GM18520 (cell line): ENCODE measurements at regions not wholly inside any gene's neighbourhood (a gene's known extent, or its start where the extent isn't known, plus 50 kb on each side); places are given as distances from the start of the nearest gene placed in this dataset.

ENCODE experiments used
- ATAC-seq: cut with Tn5 transposase; IDR thresholded peaks from one replicate; pipeline ENCODE4 v1.9.1; 2021; ENCODE audit not compliant: unreplicated experiment

DNA sequence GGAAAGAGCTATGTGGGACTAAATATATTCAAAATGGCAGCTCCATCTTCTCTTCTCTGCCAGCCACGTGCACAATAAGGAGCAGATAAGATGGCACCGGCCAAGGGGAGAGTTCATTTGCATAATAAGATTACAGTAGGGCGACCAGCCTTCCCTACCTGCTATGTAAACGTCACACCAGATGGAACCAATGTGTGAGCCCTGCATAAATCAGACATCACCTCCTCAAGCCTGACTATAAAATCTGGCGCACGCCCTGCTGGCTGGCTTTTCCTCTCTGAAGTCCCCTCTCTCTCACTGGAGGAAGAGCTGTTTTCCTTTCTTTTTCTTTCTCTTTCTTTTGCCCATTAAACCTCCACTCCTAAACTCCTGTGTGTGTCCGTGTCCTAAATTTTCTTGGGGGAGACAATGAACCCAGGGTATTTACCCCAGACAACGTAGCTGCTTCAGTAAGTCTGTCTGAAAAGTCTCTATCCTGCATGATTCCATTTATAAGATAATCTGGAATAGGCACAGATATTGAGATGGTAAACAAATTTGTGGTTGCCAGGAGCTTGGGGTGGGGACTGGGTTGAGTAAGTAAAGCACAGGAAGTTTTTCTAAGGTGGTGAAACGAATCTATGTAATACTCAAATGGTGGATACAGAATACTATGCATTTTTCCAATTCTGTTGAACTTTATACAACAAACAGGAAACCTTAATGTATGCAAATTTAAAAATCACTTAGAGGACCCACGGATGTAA lies 670.0 kb upstream of the KIRREL3 start:
- no peak for ATAC-seq

- no peak for ATAC-seq
Measured at GRCh38 chr11:127656116-127656836, 655.7 kb upstream of the KIRREL3 start.

DNA sequence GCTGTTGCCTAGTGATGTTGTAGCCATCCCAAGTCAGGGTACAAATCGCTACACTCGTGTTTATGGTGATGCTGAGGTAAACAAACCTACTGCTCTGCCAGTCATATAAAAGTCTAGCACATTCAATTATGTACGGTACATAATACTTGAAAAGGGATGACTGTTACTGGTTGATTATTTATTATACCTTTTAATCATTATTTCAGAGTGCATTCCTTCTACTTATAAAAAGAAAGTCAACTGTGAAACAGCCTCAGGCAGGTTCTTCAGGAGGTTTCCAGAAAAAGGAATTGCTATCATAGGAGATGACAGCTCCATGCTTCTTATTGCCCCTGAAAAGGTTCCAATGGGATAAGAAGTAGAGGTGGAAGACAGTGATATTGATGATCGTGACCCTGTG lies 652.5 kb upstream of the KIRREL3 start:
- ATAC-seq = no peak

DNA sequence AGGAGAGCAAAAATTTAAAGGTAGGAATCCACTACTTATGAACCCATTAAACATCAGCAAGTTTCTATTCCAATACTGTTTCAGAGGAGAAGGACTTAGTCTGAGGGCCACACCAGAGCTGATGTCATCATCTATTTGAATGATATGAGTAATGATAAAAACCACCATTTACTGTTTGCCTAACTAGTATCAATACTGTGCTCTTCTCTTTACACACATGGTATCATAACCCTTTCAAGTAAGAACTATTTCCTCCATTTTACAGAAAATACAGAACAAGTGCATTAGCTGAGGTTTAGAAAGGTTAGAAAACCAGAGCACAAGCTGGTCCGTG lies 651.3 kb upstream of the KIRREL3 start:
- no peak for ATAC-seq

GRCh38 chr11:127651175-127651887 lies 650.8 kb upstream of the KIRREL3 start:
- ATAC-seq = no peak

DNA sequence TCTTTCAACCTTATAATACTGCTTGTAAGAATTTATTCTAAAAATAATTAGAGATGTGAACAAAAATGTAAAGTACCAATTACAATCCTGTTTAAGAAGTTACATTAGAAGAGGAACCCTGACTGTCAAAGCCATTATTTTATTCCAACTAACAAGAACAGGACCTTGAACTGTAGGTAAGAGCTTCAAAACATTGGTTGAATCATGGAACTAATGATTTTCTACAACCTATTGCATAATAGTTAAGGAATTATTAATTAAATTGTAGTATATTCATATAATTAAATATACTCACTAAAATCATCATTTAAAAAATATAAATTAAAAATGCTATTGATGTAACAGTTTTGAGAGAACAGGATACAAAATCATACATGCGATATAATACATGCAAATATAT lies 649.4 kb upstream of the KIRREL3 start:
- no peak for ATAC-seq

- ATAC-seq = no peak
Measured at GRCh38 chr11:127649071-127649470, 648.5 kb upstream of the KIRREL3 start.

DNA sequence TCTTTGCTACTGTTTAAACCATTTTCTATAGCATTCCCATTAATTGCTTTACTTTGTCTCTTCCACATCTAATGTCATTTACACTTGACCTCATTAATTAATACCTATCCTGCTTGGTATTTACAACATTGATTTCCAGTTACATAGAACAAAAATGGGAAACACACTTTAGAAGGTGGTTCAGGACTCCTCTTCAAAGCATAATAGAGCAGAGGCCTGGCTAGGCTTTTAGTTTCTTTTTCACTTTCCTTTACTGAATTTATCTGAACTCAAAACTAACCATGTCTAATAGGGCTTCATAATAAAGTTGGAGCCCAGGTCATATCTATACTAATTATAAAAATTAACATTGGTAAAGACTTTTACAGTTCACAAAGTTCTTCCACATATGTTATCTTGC lies 648.0 kb upstream of the KIRREL3 start:
- ATAC-seq = no peak

DNA sequence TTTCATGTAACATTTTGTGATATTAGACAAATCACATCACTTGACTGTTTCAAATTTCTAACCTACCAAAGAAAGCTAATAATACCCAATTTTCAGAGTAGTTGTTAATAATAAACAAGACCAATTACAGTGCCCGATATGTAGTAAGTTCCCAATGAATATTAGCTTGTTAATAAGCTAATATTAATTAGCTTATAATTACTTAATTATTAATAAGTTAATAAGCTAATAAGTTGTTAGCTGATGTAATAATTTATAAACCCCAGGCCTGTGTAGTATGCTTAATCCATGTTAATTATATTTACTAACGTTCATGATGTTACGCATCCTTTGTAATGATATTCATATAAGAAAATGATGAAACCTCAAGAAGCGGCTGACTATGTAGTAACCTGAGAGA lies 643.8 kb upstream of the KIRREL3 start:
- no peak for ATAC-seq

- ATAC-seq = no peak
Measured at GRCh38 chr11:127643268-127644058, 642.9 kb upstream of the KIRREL3 start.

DNA sequence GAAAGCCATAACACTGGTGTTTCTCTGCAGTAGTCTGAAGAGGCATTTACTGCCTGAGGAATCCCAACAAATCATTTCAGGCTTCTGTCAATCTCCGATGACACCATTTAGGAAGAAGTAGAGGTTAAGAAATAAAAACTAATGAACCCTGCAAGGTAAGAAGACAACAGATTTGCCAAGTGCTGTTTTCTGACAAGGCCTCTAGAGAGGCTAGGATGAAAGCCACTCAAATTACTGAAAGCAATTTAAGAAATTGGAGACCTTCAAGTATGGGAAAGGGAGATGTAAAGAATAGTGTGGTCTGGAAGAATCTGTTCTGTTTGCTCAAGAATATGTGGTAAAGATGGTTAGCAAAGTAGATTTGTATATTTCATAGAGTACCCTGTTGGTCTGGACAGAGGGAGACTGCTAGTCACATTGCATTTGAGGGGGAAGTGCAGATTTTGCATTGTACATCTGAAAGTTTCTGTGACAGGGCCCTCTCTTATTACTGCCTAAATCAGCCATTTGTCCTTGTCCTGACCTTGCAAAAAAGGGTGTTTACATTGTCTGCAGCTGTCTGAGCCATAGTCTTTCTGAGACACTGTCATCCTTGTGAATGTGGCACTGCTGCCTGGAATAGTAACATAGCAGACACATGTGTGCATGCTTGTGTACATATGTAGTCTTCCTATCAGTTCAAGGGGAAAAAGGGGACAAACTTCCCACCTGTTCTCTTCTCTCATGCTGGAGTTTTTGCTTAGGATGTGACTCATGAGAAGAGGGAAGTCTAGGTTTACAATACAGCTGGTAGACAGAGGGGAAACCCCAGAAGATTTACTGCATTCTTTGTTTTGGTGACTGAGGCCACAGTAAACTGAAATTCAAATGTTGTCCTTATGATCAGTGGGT lies 640.2 kb upstream of the KIRREL3 start:
- ATAC-seq = no peak

GRCh38 chr11:127639916-127640315 lies 639.3 kb upstream of the KIRREL3 start:
- no peak for ATAC-seq

DNA sequence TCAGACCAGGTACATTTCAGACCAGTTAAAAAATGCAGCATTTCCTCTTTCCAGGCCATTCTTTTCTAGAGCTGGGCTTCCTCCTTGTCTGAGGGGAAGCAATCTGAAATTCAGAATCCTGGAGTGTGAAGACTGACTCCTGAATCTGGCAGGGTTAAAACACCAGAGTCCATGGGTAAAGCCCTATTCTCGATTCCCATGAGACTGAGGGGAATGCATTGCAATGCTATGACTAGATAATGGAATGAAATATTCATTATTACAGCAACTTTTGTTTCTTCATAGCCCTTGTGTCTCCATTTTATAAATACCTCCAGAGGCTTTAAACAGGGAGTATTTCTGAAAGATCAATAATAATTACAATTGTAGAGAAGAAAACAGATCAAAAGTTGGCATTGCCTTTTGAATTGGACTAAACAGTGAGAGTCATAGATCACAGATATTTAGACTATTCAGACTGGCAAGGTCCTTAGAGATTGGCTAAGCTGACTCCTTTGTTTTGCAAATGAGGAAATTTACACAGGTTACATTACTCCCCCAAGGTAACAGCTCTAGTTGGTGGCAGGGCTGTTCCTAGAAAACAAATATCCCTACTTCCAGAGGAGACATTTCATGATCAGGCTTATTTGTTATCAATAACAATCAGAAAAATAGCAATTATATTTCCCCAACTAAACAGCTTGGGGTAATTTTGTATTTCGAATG lies 632.6 kb upstream of the KIRREL3 start:
- no peak for ATAC-seq

DNA sequence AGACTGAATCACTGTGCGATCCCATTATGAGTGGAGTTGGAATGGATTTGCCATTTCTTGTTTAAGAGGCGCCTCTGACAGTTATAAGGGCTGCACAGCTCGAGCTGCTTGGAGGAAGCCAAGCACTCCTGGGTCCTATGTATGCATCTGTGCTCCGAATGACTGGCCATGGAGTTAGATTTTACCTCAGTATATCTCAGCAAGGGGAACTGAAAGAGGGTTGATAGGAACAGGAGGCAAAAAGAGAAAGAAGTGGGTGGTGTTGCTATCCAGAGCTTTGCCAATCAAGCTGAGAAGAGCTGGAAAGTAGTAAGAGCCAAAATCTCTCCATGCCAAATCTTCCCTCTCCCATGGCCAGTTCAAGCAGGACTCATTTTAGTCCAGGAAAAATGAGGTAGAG lies 632.0 kb upstream of the KIRREL3 start:
- ATAC-seq = no peak

DNA sequence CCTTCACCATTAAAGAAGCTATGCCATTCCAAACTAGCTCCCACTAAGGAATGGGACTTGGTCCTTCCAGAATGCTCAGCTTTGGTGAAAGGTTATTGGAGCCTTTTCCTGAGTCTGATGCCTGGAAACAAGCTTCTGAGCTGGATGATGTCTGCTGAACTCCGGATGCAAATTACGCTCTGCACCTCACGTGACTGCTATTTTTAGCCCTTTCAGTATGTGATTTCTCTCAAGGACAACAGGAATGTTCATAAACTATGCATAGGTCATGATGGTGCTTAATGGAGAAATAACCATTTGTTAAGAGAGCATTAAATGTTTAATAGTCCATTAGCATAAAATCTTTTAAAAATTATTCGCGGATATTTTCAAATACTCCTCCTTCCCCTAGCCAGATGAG lies 631.4 kb upstream of the KIRREL3 start:
- ATAC-seq = no peak

GRCh38 chr11:127629200-127629599 lies 628.6 kb upstream of the KIRREL3 start:
- no peak for ATAC-seq

DNA sequence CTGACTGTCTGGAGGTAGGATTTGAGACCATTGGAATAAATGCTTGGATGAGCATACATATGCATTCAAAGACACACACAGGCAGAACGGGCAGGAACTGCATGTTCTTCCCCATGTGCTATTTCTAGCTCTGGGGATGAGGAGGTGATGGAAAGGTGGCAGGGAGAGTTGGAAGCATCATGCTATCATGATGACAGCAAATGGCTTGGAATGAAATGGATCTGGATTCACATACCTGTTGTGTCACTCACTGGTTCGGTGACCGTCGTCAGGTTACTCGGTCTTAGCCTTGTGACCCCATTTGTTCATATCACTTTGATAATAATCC lies 627.9 kb upstream of the KIRREL3 start:
- no peak for ATAC-seq

GRCh38 chr11:127627629-127628457 lies 627.3 kb upstream of the KIRREL3 start:
- no peak for ATAC-seq

- no peak for ATAC-seq
Measured at GRCh38 chr11:127627204-127627603, 626.6 kb upstream of the KIRREL3 start.
